ENCODE measurements at regions not wholly inside any gene's neighbourhood (a gene's known extent, or its start where the extent isn't known, plus 50 kb on each side); places are given as distances from the start of the nearest gene placed in this dataset.

GRCh38 chr12:94792693-94793092 is 142.3 kb upstream of the TMCC3 start:
- Histone ChIP-seq H3K9ac (ENCODE audit: low read depth, low read length) (no peak overlapping the region), H3K36me3 (ENCODE audit: insufficient read depth, low read length) (no peaks in the 10 kb centered on the region), H3K4me3 (ENCODE audit: low read length) (no peak overlapping the region), H3K4me2 (ENCODE audit: low read length) (peak overlapping the region; percentile 9), H3K27me3 (ENCODE audit: control insufficient read depth, insufficient read depth, low read length) (peaks cover 9% of the 10 kb centered on the region), H3K9me3 (replicated peaks; ENCODE audit: low read length) (no peaks in the 10 kb centered on the region), H3K4me1 (ENCODE audit: control insufficient read depth, insufficient read depth, low read length) (peaks cover 11% of the 10 kb centered on the region)

- Histone ChIP-seq H3K4me3 (ENCODE audit: low read length) (no peak overlapping the region), H3K27me3 (ENCODE audit: control insufficient read depth, insufficient read depth, low read length) (peaks cover 9% of the 10 kb centered on the region), H3K9me3 (replicated peaks; ENCODE audit: low read length) (no peaks in the 10 kb centered on the region), H3K4me1 (ENCODE audit: control insufficient read depth, insufficient read depth, low read length) (peaks cover 11% of the 10 kb centered on the region), H3K9ac (ENCODE audit: low read depth, low read length) (no peak overlapping the region), H3K36me3 (ENCODE audit: insufficient read depth, low read length) (no peaks in the 10 kb centered on the region), H3K4me2 (ENCODE audit: low read length) (no peak overlapping the region)
These were observed 141.6 kb upstream of the TMCC3 start for GRCh38 chr12:94791933-94792332.

- H3K4me1 ChIP-seq (ENCODE audit: control insufficient read depth, insufficient read depth, low read length): peaks cover 11% of the 10 kb centered on the region
- H3K4me3 ChIP-seq (ENCODE audit: low read length): no peak overlapping the region
- H3K9ac ChIP-seq (ENCODE audit: low read depth, low read length): no peak overlapping the region
- H3K27me3 ChIP-seq (ENCODE audit: control insufficient read depth, insufficient read depth, low read length): peaks cover 9% of the 10 kb centered on the region
- no peaks in the 10 kb centered on the region for H3K9me3 ChIP-seq (replicated peaks; ENCODE audit: low read length)
- H3K4me2 ChIP-seq (ENCODE audit: low read length): no peak overlapping the region
- no peaks in the 10 kb centered on the region for H3K36me3 ChIP-seq (ENCODE audit: insufficient read depth, low read length)
These were observed 140.5 kb upstream of the TMCC3 start for GRCh38 chr12:94790825-94791224.

- no peaks in the 10 kb centered on the region for H3K36me3 ChIP-seq (ENCODE audit: insufficient read depth, low read length)
- H3K4me1 ChIP-seq (ENCODE audit: control insufficient read depth, insufficient read depth, low read length): peaks cover 8% of the 10 kb centered on the region
- peaks cover 9% of the 10 kb centered on the region for H3K27me3 ChIP-seq (ENCODE audit: control insufficient read depth, insufficient read depth, low read length)
- H3K9ac ChIP-seq (ENCODE audit: low read depth, low read length): no peak overlapping the region
- H3K4me3 ChIP-seq (ENCODE audit: low read length): no peak overlapping the region
- no peak overlapping the region for H3K4me2 ChIP-seq (ENCODE audit: low read length)
- H3K9me3 ChIP-seq (replicated peaks; ENCODE audit: low read length): no peaks in the 10 kb centered on the region
These were observed 140.0 kb upstream of the TMCC3 start for GRCh38 chr12:94790370-94790769.

- Histone ChIP-seq H3K4me2 (ENCODE audit: low read length) (no peak overlapping the region), H3K36me3 (ENCODE audit: insufficient read depth, low read length) (no peaks in the 10 kb centered on the region)
These were observed 139.3 kb upstream of the TMCC3 start for GRCh38 chr12:94789510-94790225.

GRCh38 chr12:94788298-94788697 is 137.9 kb upstream of the TMCC3 start:
- Histone ChIP-seq H3K9ac (ENCODE audit: low read depth, low read length) (no peak overlapping the region), H3K4me1 (ENCODE audit: control insufficient read depth, insufficient read depth, low read length) (peaks cover 13% of the 10 kb centered on the region), H3K4me2 (ENCODE audit: low read length) (no peak overlapping the region), H3K4me3 (ENCODE audit: low read length) (no peak overlapping the region), H3K36me3 (ENCODE audit: insufficient read depth, low read length) (no peaks in the 10 kb centered on the region), H3K9me3 (replicated peaks; ENCODE audit: low read length) (no peaks in the 10 kb centered on the region), H3K27me3 (ENCODE audit: control insufficient read depth, insufficient read depth, low read length) (peaks cover 9% of the 10 kb centered on the region)

More at GRCh38 chr12:94789510-94790225, 139.3 kb upstream of the TMCC3 start:
- Histone ChIP-seq H3K9ac (ENCODE audit: low read depth, low read length) (no peak overlapping the region), H3K27me3 (ENCODE audit: control insufficient read depth, insufficient read depth, low read length) (peaks cover 9% of the 10 kb centered on the region), H3K4me1 (ENCODE audit: control insufficient read depth, insufficient read depth, low read length) (peaks cover 4% of the 10 kb centered on the region), H3K9me3 (replicated peaks; ENCODE audit: low read length) (no peaks in the 10 kb centered on the region), H3K4me3 (ENCODE audit: low read length) (no peak overlapping the region)

GRCh38 chr12:94786906-94787305 is 136.5 kb upstream of the TMCC3 start:
- Histone ChIP-seq H3K4me3 (ENCODE audit: low read length) (no peak overlapping the region), H3K27me3 (ENCODE audit: control insufficient read depth, insufficient read depth, low read length) (peaks cover 9% of the 10 kb centered on the region), H3K9ac (ENCODE audit: low read depth, low read length) (no peak overlapping the region), H3K9me3 (replicated peaks; ENCODE audit: low read length) (no peaks in the 10 kb centered on the region), H3K4me2 (ENCODE audit: low read length) (no peak overlapping the region), H3K36me3 (ENCODE audit: insufficient read depth, low read length) (no peaks in the 10 kb centered on the region), H3K4me1 (ENCODE audit: control insufficient read depth, insufficient read depth, low read length) (peaks cover 9% of the 10 kb centered on the region)

GRCh38 chr12:94783862-94784261 is 133.5 kb upstream of the TMCC3 start:
- H3K4me1 ChIP-seq (ENCODE audit: control insufficient read depth, insufficient read depth, low read length): peaks cover 14% of the 10 kb centered on the region
- no peak overlapping the region for H3K9ac ChIP-seq (ENCODE audit: low read depth, low read length)
- no peaks in the 10 kb centered on the region for H3K9me3 ChIP-seq (replicated peaks; ENCODE audit: low read length)
- no peaks in the 10 kb centered on the region for H3K36me3 ChIP-seq (ENCODE audit: insufficient read depth, low read length)
- H3K27me3 ChIP-seq (ENCODE audit: control insufficient read depth, insufficient read depth, low read length): peaks cover 3% of the 10 kb centered on the region
- no peak overlapping the region for H3K4me3 ChIP-seq (ENCODE audit: low read length)
- H3K4me2 ChIP-seq (ENCODE audit: low read length): peak overlapping the region; percentile 21

GRCh38 chr12:94783343-94783742 is 133.0 kb upstream of the TMCC3 start:
- Histone ChIP-seq H3K4me1 (ENCODE audit: control insufficient read depth, insufficient read depth, low read length) (peaks cover 14% of the 10 kb centered on the region), H3K4me2 (ENCODE audit: low read length) (peak overlapping the region; percentile 20), H3K27me3 (ENCODE audit: control insufficient read depth, insufficient read depth, low read length) (peaks cover 4% of the 10 kb centered on the region), H3K9ac (ENCODE audit: low read depth, low read length) (no peak overlapping the region), H3K4me3 (ENCODE audit: low read length) (no peak overlapping the region), H3K9me3 (replicated peaks; ENCODE audit: low read length) (no peaks in the 10 kb centered on the region), H3K36me3 (ENCODE audit: insufficient read depth, low read length) (no peaks in the 10 kb centered on the region)

GRCh38 chr12:94781835-94782234 is 131.5 kb upstream of the TMCC3 start:
- H3K9ac ChIP-seq (ENCODE audit: low read depth, low read length): no peak overlapping the region
- peaks cover 18% of the 10 kb centered on the region for H3K27me3 ChIP-seq (ENCODE audit: control insufficient read depth, insufficient read depth, low read length)
- no peak overlapping the region for H3K4me3 ChIP-seq (ENCODE audit: low read length)
- H3K4me1 ChIP-seq (ENCODE audit: control insufficient read depth, insufficient read depth, low read length): peaks cover 14% of the 10 kb centered on the region
- H3K36me3 ChIP-seq (ENCODE audit: insufficient read depth, low read length): no peaks in the 10 kb centered on the region
- H3K9me3 ChIP-seq (replicated peaks; ENCODE audit: low read length): no peaks in the 10 kb centered on the region
- no peak overlapping the region for H3K4me2 ChIP-seq (ENCODE audit: low read length)

GRCh38 chr12:94779485-94779884 is 129.1 kb upstream of the TMCC3 start:
- no peaks in the 10 kb centered on the region for H3K9me3 ChIP-seq (replicated peaks; ENCODE audit: low read length)
- peaks cover 39% of the 10 kb centered on the region for H3K27me3 ChIP-seq (ENCODE audit: control insufficient read depth, insufficient read depth, low read length)
- H3K36me3 ChIP-seq (ENCODE audit: insufficient read depth, low read length): no peaks in the 10 kb centered on the region
- no peak overlapping the region for H3K4me2 ChIP-seq (ENCODE audit: low read length)
- H3K9ac ChIP-seq (ENCODE audit: low read depth, low read length): no peak overlapping the region
- peaks cover 14% of the 10 kb centered on the region for H3K4me1 ChIP-seq (ENCODE audit: control insufficient read depth, insufficient read depth, low read length)
- H3K4me3 ChIP-seq (ENCODE audit: low read length): no peak overlapping the region

GRCh38 chr12:94777936-94778335 is 127.6 kb upstream of the TMCC3 start:
- no peak overlapping the region for H3K4me2 ChIP-seq (ENCODE audit: low read length)
- no peak overlapping the region for H3K9ac ChIP-seq (ENCODE audit: low read depth, low read length)
- H3K9me3 ChIP-seq (replicated peaks; ENCODE audit: low read length): peaks cover 6% of the 10 kb centered on the region
- H3K4me3 ChIP-seq (ENCODE audit: low read length): no peak overlapping the region
- H3K27me3 ChIP-seq (ENCODE audit: control insufficient read depth, insufficient read depth, low read length): peaks cover 46% of the 10 kb centered on the region
- peaks cover 5% of the 10 kb centered on the region for H3K4me1 ChIP-seq (ENCODE audit: control insufficient read depth, insufficient read depth, low read length)
- H3K36me3 ChIP-seq (ENCODE audit: insufficient read depth, low read length): no peaks in the 10 kb centered on the region
